ENCODE measurements at regions not wholly inside any gene's neighbourhood (a gene's known extent, or its start where the extent isn't known, plus 50 kb on each side); places are given as distances from the start of the nearest gene placed in this dataset.

GRCh38 chr18:45549290-45549689 is 66.0 kb upstream of the SLC14A2 start:
- DNase-seq = no peak

- no peak for DNase-seq
These were observed 64.0 kb upstream of the SLC14A2 start for GRCh38 chr18:45551142-45551815.

- DNase-seq = no peak
These were observed 61.4 kb upstream of the SLC14A2 start for GRCh38 chr18:45553723-45554388.

GRCh38 chr18:45554389-45554737 is 60.9 kb upstream of the SLC14A2 start:
- DNase-seq = no peak

- DNase-seq = no peak
These were observed 59.1 kb upstream of the SLC14A2 start for GRCh38 chr18:45556222-45556621.

- DNase-seq = no peak
These were observed 58.0 kb upstream of the SLC14A2 start for GRCh38 chr18:45557287-45557686.

GRCh38 chr18:45557779-45558178 is 57.5 kb upstream of the SLC14A2 start:
- no peak for DNase-seq

- DNase-seq = no peak
These were observed 56.0 kb upstream of the SLC14A2 start for GRCh38 chr18:45559258-45559657.

GRCh38 chr18:45560870-45561269 is 54.4 kb upstream of the SLC14A2 start:
- DNase-seq = no peak

- no peak for DNase-seq
These were observed 52.5 kb upstream of the SLC14A2 start for GRCh38 chr18:45562567-45563479.

GRCh38 chr18:45565280-45565970 is 49.9 kb upstream of the SLC14A2 start:
- DNase-seq = no peak

Data from retina (tissue), 1 donor.